Right forelimb (tissue), 1 donor: ENCODE measurements at regions not wholly inside any gene's neighbourhood (a gene's known extent, or its start where the extent isn't known, plus 50 kb on each side); places are given as distances from the start of the nearest gene placed in this dataset.

ENCODE experiments used
- DNase-seq: peaks from one replicate; pipeline ENCODE4 v3.0.0-alpha.2; 2018

DNA sequence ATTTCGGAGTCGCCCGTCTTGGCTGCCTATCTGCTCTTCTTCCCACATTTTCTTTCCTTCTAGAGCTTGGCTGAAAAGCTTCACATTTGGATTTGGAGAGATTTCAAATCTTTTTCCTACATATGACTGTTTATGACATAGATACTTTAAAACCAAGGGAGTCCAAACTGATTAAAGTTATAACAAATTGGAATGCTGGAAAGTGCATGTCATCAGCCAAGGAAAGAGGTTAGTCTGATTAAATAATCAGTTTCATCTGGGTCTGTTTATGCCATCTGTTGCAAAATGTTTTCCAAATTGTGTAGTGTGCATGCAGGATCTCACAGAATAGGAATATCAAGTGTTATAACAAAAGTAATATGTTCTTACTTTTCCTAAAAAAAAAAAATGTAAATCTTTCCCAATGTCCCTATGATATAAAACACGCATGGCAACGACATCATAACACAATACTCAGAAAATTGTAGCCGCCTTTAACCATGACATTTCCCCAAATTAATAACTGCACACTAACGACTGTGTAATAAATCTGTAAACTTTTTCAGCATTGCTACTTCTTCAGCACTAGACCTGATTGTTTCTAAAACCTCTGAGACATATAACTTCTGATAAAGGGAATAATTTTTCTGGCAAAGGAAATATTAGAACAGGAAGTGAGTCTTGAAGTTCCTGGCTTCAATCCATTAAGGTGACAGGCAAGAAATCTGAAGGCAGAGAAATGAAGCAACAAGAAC, 230.2 kb upstream of the FOXQ1 start:
- DNase-seq, result no peak

DNA sequence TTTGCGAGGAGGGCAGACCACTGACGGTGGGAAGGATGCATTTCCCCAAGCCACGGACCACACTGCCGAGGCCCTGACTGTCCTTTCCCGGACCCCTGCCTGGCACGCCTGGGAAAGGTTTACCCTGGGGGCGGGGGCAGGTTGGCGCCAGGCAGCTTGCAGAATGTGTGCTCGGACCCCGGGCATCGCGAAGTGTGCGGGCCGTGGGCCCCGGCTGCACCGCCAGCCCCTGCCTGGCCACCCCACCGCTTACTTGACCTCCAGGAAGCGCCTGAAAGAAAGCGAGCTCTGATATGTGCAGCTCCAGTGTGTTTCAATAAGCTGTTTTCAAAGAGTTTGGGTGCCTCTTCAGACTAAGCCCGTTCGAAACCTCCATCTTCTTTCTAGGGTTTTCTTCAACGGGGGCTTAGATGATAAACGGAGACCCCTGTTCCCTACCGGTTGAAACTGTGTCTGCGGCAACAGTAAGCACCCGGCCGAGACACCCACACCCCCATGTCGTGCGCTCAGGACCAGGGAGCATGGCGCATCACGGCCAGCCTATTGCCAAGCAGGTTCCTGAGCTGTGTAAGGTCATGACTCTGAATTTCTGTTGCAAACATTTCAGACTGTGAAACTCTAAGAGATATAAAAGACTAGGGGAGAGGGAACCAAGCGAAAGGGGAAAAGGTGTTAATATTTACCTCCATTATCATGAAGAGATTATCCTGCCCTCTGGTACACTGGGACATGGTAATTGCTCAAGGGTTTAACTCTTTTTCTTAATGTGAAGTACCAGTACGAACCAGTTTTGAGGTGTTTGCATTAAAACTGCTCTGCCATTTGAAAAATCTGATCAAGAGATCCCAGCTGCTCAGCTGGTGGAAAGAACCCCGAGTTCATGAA, 231.2 kb upstream of the FOXQ1 start:
- DNase-seq, result no peak

DNA sequence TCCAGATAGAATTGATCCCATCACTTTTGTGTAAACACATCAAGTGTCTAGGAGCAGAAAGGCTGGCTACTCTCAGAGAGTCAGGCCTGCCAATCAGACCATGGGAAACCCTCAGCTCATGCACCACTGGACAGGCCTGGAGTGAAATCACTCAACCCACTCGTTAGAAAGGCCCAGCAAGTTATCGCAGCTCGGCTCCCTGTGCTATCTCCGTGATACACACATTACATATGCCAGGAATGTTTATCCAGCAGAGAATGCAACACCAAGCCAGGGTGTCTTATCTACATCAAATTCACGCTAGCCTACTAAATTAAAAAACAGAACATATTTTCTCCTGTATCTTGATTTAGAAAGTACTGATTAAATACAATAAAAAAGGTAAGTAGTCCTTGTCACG, 232.4 kb upstream of the FOXQ1 start:
- DNase-seq, result no peak

DNA sequence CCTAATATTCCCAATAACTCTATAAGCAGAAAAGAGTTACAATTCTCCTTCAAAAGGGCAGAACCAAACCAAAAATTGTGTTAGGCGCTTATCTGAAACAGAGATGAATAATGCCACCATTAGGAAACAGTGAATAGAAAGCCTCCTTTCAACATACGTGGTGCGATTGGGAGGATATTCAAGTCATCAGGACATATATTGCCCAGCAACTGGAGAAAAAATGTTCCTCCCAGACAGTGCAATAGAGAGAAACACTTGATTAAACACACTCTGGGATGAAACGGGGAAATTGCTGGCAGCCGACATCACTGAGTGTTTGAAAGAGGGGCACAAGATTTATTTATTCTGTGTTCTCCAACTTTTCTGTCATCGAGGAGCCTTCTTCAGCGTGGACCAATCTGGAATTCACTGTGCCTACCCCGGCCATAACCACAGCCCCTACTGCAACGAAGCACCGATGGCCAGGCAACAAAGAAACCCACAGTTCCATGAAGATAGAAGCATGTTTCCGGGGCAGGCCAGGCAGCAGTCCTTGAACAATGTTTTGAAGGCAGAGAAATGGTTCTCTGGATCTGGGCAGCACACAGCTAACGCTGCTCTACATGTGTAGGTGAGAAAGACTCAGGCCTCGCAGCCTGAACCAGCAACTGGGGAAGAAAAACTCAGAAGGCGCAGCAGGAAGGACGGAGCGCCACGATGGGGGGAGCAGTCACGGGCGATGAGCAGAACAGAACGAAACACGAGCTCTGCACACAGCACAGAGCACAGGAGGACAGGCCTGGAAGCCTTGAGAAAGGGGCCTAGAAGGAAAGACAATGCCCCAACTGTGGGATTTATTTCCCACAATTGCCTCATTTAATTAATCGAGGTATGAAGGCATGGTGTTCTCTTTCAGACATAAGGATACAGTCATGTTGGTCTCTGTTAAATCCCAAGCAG, 234.2 kb upstream of the FOXQ1 start:
- no peak for DNase-seq

DNA sequence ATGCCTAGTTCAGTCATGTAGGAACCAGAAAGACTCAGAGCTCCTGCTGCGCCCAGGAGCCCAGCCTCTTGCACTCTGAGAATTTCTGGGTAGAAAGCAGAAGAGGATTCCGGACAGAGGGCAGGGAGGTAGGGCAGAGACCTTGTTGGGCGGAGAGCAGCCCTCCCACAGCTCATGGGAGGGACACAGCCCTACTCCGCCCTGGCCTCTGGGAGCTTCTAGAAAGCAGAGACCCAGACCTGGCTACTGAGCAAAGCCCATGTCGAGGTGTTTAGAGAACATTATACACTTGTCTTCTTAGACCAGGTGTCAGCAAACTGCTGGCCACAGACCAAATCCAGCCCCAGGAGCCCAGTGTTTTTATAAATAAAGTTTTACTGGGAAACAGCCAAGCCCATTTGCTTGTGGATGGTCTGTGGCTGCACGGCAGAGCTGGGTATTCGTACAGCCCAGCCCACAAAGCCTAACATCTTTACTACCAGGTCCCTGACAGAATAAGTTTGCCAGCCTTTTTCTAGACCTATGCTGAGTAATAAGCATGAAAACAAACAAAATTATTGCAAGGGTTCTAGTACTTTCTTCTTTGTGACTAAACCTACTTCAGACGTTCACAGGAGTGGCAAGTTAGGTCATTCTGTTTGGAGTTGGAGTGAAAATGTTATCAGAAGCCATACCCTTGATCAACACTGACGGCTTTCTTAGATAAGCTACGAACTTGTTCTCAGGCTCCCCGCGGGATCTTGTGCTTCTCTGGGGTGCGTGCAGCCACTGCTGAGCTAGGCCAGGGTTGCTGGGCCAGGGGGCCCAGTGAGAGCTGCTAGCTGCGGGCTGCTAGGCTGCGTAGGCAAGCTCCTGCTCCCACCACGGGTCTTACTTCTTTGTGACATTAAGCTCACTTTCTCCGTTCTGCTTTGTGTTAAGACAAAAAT, 235.1 kb upstream of the FOXQ1 start:
- no peak for DNase-seq

DNA sequence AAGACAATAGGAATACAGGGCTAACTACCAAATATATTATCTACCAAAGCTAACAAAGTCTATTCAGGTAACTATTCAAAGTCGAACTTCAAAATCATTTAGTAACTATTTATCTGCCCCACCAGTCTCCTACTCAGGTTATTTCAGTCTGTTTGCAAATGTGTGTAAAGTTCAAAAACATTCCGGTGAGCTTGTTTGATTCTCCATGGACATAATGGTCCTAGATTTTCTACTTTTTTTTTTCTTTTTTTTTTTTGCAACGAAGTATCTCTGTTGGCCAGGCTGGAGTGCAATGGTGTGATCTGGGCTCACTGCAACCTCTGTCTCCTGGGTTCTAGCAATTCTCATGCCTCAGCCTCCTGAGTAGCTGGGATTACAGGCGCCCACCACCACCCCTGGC, 236.0 kb upstream of the FOXQ1 start:
- DNase-seq, result no peak

DNA sequence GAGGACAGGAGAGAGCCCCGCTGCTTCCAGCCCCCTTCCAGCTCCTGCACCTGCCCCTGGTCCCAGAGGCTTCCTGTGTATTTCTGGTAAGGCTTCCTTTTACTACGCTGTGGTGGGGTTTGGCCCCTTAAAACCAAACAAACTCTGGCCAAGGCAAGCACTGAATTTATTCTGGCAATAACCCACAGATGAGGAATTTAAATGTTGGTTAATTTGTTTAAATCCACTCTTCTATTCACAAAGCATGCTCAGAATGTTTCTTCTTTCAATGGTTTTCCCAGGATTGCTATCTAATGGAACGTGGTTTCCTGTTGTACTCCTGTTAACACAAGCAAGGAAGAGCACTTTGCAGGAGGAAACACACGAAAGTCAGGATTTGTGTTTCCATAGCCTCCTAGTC, 236.5 kb upstream of the FOXQ1 start:
- no peak for DNase-seq

DNA sequence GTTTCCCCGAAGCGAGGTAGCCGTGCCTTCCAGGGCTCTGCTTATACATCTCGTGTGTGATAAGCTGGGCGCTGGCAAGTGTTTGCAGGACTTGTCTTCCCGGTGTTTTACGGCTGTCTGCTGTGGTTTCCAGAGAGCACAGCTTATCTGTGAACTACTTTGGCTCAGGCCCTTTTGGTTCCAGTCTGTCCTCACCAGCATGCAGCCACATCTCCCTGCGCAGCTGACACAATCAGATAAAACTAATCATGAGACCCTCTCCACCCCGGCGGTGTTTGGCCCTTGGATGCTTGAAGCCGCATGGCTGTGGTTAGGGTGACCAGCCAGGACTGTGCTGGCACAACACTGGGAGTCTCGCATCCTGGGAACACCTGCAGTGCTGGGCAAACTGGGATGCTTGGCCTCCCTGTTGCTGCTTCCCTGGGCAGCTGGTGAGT, 241.8 kb upstream of the FOXQ1 start:
- DNase-seq, result no peak

DNA sequence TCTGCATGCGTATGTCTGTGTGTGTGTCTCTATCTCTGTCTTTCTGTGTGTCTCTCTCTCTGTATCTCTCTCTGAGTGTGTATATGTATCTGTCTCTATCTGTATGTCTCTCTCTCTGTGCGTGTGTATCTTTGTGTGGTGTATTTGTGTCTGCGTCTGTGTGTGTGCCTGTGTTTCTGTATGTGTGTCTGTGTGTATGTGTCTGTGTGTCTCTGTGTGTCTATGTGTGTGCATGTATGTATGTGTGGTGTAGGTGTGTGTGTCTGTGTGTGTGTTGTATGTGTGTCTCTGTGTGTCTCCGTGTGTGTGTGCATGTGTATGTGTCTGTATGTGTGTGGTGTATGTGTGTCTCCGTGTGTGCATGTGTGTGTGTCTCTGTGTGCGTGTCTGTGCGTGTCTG, 243.0 kb upstream of the FOXQ1 start:
- no peak for DNase-seq

DNA sequence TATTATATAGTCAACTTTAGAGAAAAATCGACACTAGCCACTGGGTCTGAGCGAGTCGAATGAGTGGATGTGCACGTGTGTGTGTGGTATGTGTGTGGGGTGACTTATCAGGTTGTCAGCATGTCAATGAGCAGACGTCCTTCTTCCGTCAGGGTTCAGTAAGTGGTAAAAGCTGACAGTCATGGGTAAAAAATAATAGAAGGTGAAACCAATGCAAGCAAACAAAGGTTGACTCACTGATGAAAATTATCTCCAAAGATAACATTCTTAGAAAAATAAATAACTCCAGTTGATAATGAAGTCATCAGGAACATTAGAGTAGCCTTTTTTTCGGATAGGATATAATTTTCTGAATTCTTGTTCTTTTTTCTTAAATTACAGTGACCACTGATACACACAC, 243.8 kb upstream of the FOXQ1 start:
- no peak for DNase-seq

DNA sequence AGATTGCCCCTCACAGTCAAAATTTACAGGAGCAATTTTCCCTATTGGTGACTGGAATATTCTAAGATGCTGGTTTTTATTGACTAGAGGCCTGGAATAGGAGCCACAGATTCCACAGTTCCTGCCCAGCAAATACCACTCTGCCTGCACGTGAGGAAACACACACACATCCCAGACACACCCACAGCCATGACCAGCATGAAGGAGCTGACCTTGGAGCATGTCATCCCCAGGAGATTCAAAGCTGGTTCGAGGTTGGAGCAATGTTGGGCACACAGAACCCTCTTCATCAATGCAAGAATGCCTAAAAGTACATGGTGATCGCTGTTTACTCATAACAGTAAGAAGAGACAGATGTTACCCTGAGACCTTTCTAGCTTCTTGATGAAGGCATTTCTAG, 244.6 kb upstream of the FOXQ1 start:
- no peak for DNase-seq

DNA sequence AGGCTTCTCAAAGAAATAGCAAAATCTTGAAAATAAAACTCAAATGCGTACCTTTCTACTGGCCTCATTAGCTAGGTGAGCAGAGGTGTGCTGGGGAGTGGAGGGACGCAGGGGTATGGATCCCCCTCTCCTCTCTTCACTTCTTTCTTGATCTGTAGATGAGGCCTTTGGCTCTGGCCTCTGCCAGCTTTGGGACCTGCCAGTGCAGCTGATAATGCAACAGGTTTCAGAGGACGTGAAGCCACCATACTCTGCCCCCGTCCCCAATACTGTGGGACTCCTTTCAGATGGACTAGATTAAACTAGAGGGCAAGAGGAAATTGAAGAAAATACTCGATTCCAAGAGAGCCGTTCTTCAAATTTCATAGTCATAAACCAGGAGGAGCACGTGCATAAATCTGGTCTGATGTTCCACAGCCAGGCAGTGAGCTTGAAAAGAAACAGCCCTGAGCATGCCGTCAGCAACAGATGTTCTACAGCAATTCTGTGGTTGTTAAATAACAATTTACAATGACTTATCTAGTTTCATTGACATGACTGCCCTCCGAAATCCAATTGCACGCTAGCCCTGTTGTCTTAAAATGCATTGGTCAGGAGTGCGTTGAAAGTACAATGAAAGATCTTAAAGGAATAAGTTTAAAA, 245.3 kb upstream of the FOXQ1 start:
- DNase-seq, result no peak

DNA sequence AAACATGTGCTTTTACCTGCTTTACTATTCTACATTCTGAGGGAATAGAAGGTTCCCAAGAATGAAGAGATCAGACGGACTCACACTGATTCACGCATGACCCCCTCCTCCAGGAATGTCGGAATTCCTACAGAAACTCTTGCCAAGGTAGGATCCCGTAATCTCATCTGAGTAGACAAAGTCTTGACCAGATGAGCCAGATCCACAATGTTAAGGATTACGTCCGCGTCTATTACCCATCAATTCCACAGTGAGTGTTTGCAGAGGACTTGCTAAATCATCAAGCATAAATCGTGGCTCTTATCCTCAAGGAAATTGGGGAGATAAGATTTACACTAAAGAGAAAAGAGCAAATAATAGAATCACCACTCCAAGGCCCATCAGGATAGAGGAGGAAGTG, 245.9 kb upstream of the FOXQ1 start:
- no peak for DNase-seq

DNA sequence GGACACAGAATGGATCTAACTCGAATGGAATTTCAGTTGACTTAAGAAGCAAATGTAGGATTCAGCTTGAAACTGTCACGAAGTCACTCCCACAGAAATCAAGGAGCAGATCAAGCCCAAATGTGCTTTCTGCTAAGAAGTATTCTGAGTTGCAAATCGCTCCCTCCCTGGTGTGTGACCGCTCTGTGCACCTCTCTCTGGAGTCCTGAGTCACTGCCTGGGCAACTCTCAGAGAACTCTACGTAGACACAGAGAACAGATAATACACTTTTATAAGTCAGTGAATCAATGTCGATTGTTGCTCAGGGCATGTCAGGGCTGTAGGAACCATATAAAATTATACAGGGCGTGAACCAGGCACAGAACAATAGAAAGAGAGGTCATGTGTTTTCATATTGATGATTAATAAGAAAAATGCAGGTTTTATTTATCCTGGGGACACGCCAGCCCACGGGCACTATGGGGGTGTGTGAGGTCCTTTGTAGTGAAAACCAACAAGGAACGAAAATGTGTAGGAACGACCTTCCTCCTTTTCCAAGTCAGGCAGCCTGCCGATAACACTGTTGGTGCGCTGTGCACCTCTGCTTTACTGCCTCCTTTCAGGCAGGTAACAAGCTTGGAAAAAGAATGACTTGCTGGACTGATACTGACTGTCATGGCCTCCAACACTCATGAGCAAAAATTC, 248.1 kb upstream of the FOXQ1 start:
- no peak for DNase-seq

DNA sequence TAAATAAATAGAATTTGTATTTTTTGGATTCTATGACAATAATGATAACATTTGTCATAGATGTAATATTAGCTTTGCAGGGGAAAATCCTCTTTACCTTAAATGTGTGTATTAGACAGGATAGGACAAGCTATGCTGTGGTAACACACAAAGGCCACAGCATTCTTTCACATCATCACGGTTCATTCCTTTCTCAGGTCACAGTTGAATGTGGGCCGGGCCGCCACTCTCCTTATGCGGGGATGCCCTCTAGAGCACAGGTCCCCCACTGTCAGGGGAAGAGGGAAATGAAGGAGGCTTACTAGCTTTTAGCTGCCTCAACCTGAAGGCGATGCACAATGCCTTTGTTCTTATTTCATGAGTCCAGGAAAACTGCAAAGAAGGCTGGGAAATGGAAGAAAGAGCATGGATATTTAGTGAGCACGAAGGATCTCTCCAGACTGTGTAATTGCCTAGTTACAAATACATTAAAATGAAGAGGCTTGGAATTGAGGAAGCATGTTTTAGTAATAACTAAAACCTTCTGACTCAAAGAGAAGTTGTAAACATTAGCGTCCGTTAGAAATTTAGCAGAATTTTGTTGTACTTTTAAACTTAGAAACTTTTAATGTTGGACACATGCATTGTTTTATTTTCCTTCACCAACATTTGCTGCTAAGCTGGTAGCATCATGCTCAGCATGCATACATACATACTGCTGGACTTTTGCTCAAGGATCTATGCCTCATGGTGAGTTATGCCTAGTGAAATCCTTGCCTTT, 248.9 kb upstream of the FOXQ1 start:
- DNase-seq, result no peak

DNA sequence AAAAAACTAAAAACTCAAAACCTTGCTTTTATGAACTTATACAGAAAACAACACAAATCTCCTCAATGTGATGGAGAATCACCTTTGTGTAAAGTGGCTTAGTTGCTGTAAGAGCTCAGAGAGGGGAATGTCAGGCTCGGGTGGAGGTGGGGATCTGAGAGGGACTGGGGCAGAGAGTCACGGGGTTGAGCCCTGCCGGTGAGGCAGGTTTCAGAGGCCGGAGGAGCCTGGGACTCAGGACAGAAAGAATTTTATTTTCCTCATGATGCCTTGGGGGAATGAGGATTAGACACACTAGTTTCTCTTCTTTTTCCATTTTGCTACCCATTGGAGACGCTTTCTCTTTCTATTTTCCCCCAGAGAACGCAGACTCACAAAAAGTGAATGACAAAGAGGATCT, 252.3 kb upstream of the FOXQ1 start:
- no peak for DNase-seq

DNA sequence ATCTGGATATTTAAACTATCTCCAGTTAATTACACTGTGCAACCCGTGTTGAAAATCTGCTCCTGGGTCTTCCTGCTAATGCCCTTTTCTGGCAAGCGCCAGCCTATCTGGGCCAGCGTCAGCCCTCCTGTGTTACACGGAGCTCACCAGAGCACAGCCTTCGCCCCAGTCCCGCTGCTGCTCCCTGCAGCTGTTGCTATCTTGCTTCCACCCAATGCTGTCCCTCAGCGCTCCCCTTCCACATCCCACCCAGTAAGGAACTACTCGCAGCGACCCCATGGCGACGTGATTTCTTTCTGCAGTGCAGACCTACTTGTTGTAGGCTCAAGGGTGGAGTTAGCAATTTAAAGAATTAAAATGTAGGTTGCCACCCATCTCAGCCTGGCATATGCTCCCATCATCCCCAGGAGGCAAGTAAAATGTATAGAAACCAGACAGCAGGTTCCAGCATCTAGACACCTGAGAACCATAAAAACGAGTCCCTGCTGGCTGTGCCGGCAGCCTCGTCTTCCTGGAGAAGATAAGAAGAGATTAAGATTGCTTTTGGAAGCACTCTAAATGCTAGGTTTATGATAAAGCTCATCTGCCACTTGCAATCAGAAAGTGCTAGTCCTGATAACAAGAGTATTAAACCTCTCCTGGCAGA, 254.3 kb upstream of the FOXQ1 start:
- no peak for DNase-seq

DNA sequence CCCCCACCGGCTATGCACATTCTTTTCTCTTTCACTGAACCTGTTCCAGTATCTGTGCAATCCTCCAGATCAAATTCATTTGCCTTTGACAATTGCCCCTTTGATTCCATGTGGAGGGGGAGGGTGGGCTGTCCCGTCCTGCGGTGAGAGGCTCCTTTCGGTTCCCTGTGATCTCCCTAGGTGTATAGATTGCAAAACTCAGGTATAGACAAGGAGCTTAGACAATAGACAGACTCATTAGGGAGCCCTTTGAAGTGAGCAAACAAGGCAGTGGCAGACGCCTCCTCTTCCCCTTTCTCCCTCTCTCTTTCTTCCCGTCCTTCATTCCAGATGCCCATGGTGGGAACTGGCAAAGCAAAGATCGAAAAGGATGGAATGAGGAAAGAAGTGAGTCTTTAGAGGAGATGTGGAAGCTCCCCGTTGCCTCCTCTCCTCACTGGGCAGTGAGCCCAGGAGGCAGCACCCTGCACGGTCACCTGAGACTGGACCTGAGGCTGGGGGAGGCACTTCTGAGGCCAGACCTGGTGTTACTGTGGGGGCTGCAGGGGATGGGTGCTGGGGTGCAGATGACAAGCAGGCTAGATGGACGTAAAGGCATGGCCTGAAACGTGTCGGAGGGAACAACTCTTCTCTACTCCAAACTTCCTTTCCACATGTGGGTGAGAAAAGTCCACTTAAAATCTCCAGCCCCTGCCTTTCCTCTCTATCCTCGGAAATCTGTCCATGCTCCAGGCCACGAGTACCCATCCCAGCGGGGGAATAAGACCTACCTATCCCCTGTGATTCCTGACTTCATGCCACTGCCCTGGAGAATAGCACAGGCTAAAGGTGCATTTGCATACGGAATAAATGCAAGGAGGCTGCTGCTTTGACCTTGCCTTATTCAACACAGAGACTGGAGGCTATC, 256.6 kb upstream of the FOXQ1 start:
- DNase-seq, result no peak

DNA sequence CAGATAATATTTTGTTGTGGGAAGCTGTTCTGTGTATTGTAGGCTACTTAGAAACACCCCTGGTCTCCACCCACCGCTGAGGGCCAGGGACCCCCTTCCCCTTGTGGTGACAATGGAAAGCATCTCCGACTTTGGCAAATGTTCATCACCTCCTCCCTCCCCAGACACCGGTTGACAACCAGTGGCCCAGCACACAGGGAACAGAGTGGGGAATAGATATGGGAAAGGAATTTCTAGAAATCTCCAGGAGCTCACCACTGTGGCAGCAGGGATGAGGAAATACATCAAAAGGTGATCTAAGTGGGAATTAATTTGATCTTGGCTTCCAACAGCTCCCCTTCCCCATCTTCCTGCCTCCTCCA, 257.3 kb upstream of the FOXQ1 start:
- no peak for DNase-seq
